AG04449 (cell line): ENCODE measurements at regions not wholly inside any gene's neighbourhood (a gene's known extent, or its start where the extent isn't known, plus 50 kb on each side); places are given as distances from the start of the nearest gene placed in this dataset.

Source experiments
- CTCF ChIA-PET: fragments of 350-600 bp; formaldehyde crosslinking; extraction: SDS; loops from one replicate; lab custom pipeline; 2021; ENCODE audit warnings: antibody characterized with exemption; lab: Yijun Ruan, JAX
- POLR2A ChIA-PET: fragments of 400-600, 350-600 bp; formaldehyde crosslinking; extraction: SDS; loops from one replicate; lab custom pipeline; 2020; ENCODE audit warnings: antibody characterized with exemption, inconsistent platforms; lab: Yijun Ruan, JAX
- DNase-seq: peaks from one replicate; pipeline ENCODE4 v3.0.0-alpha.2; 2010; ENCODE audit warnings: low read depth, low spot score
- H3K4me3 ChIP-seq: 2 replicates; pipeline ENCODE4 v1.5.1; 2011; ENCODE audit warnings: low read depth, mild to moderate bottlenecking, control low read depth, low read length
- CTCF ChIP-seq: IDR thresholded peaks from one replicate; pipeline ENCODE4 v1.5.1; 2011; ENCODE audit warnings: mild to moderate bottlenecking, moderate library complexity, low read length, control low read depth, inconsistent platforms; ENCODE audit not compliant: insufficient read depth; ENCODE audit errors: missing control alignments

- H3K4me3 ChIP-seq: no peak overlapping the region
- no peak for DNase-seq
- ChIA-PET POLR2A (no interaction called here), CTCF (no interaction called here)
- no peak for TF ChIP-seq CTCF
Measured at GRCh38 chr13:78341032-78341431, 262.3 kb downstream of the POU4F1 start.

- ChIA-PET POLR2A (no interaction called here), CTCF (no interaction called here)
- DNase-seq: no peak
- no peak for TF ChIP-seq CTCF
- H3K4me3 ChIP-seq: no peak overlapping the region
Measured at GRCh38 chr13:78339927-78340326, 263.4 kb downstream of the POU4F1 start.

GRCh38 chr13:78334059-78334458 lies 269.3 kb downstream of the POU4F1 start:
- ChIA-PET CTCF (no interaction called here), POLR2A (no interaction called here)
- no peak overlapping the region for H3K4me3 ChIP-seq
- TF ChIP-seq CTCF: no peak
- no peak for DNase-seq

GRCh38 chr13:78326633-78327032 lies 276.7 kb downstream of the POU4F1 start:
- TF ChIP-seq CTCF: no peak
- ChIA-PET CTCF (no interaction called here), POLR2A (no interaction called here)
- no peak overlapping the region for H3K4me3 ChIP-seq
- DNase-seq: no peak

- no peak for TF ChIP-seq CTCF
- ChIA-PET POLR2A (no interaction called here), CTCF (no interaction called here)
- no peak for DNase-seq
- no peak overlapping the region for H3K4me3 ChIP-seq
Measured at GRCh38 chr13:78325585-78325984, 277.8 kb downstream of the POU4F1 start.

- ChIA-PET POLR2A (no interaction called here), CTCF (no interaction called here)
- no peak for TF ChIP-seq CTCF
- no peak overlapping the region for H3K4me3 ChIP-seq
- no peak for DNase-seq
Measured at GRCh38 chr13:78323848-78324247, 279.5 kb downstream of the POU4F1 start.
